HCT116 (cell line): ENCODE measurements at regions not wholly inside any gene's neighbourhood (a gene's known extent, or its start where the extent isn't known, plus 50 kb on each side); places are given as distances from the start of the nearest gene placed in this dataset.

Experiments
- ATAC-seq: fragments of 200-7000 bp; cut with Tn5 transposase; 2 replicates; pipeline ENCODE4 v1.9.1; 2020; ENCODE audit warnings: mild to moderate bottlenecking, moderate library complexity
- BruUV-seq: library from RNA; stranded (reverse); fragments of 400-500 nt; replicated peaks from 2 replicates; lab custom pipeline; 2021; lab: Mats Ljungman, UMichigan
- CTCF ChIA-PET: fragments of 300-600 bp; sonication (Branson Sonifier 250); formaldehyde crosslinking; loops from one replicate; lab custom pipeline; 2021; ENCODE audit warnings: antibody characterized with exemption; lab: Charles Lee
- POLR2A ChIA-PET: fragments of 300-600, 350-600 bp; sonication (Branson Sonifier 250); formaldehyde crosslinking; loops from one replicate; lab custom pipeline; 2021; ENCODE audit warnings: antibody characterized with exemption; lab: Charles Lee
- RAD21 ChIA-PET, 2 experiments: fragments of 300-600 bp; sonication (Branson Sonifier 250); formaldehyde crosslinking; loops; one replicate each; lab custom pipeline; 2023; ENCODE audit warnings: low total read pairs in 2 of 2; ENCODE audit not compliant: uncharacterized antibody in 2 of 2, unreplicated experiment in 2 of 2, low non-redundant PET in 1 of 2; lab: Charles Lee
- DNase-seq: peaks from one replicate; pipeline ENCODE4 v3.0.0-alpha.2; 2010; ENCODE audit warnings: low read depth, low spot score
- H2AFZ ChIP-seq: fragments of 200-600 bp; shearing (Covaris generic), sonication (generic); 2 replicates; pipeline ENCODE4 v1.6.1; 2017; ENCODE audit warnings: low read depth, mixed run types, mixed read lengths, antibody characterized with exemption, low read length; ENCODE audit not compliant: poor library complexity, severe bottlenecking
- H3K27ac ChIP-seq: 2 replicates; pipeline ENCODE4 v1.5.1; 2012; ENCODE audit warnings: low read depth, low read length
- H3K27me3 ChIP-seq: fragments of 200-600 bp; sonication (generic); 2 replicates; pipeline ENCODE4 v1.6.1; 2016; ENCODE audit warnings: mixed run types, low read length, mixed read lengths; ENCODE audit not compliant: insufficient read depth
- H3K36me3 ChIP-seq, 2 experiments: fragments of 200-500 bp in 1 of 2; fragments of 200-600 bp in 1 of 2; sonication (Bioruptor generic) in 1 of 2; sonication (generic) in 1 of 2; 2 replicates each; pipeline versions ENCODE4 v1.5.1 to v1.6.1; 2014 to 2016; ENCODE audit warnings: low read length in 2 of 2, inconsistent platforms in 1 of 2, mixed read lengths in 1 of 2, mixed run types in 1 of 2; ENCODE audit not compliant: insufficient read depth in 2 of 2, control insufficient read depth in 1 of 2
- H3K4me1 ChIP-seq, 2 experiments: fragments of 200-600 bp in 1 of 2; sonication (generic) in 1 of 2; 2 replicates each; pipeline versions ENCODE4 v1.5.1 to v1.6.1; 2012 to 2017; ENCODE audit warnings: low read length in 2 of 2, inconsistent platforms in 1 of 2, mild to moderate bottlenecking in 1 of 2, mixed read lengths in 1 of 2, mixed run types in 1 of 2, moderate library complexity in 1 of 2; ENCODE audit not compliant: insufficient read depth in 2 of 2, control insufficient read depth in 1 of 2
- H3K4me2 ChIP-seq: fragments of 200-600 bp; sonication (generic); 2 replicates; pipeline ENCODE4 v1.6.1; 2017; ENCODE audit warnings: mixed run types, low read length, mixed read lengths
- H3K4me3 ChIP-seq, 2 experiments: fragments of 200-600 bp in 1 of 2; sonication (generic) in 1 of 2; replicated peaks in 1 of 2; 2 replicates each; pipeline ENCODE4 v1.5.1; 2011 to 2016; ENCODE audit warnings: low read length in 2 of 2, control low read depth in 1 of 2, low read depth in 1 of 2, mild to moderate bottlenecking in 1 of 2, mixed read lengths in 1 of 2, mixed run types in 1 of 2
- H3K79me2 ChIP-seq: fragments of 200-600 bp; sonication (generic); 2 replicates; pipeline ENCODE4 v1.6.1; 2017; ENCODE audit warnings: mild to moderate bottlenecking, mixed run types, low read length, moderate library complexity, mixed read lengths; ENCODE audit not compliant: insufficient read depth
- H3K9ac ChIP-seq: fragments of 200-600 bp; sonication (generic); 2 replicates; pipeline ENCODE4 v1.6.1; 2016; ENCODE audit warnings: low read length, mixed read lengths
- H3K9me2 ChIP-seq: fragments of 200-600 bp; sonication (generic), shearing (Covaris generic); 2 replicates; pipeline ENCODE4 v1.6.1; 2017; ENCODE audit warnings: mixed run types, mild to moderate bottlenecking, moderate library complexity; ENCODE audit not compliant: insufficient read depth
- H3K9me3 ChIP-seq, 2 experiments: fragments of 200-500 bp in 1 of 2; fragments of 200-600 bp in 1 of 2; sonication (Bioruptor generic) in 1 of 2; sonication (generic) in 1 of 2; 2 replicates each; pipeline ENCODE4 v1.6.1; 2014 to 2017; ENCODE audit warnings: low read length in 2 of 2, mixed read lengths in 2 of 2, inconsistent platforms in 1 of 2, low read depth in 1 of 2, mild to moderate bottlenecking in 1 of 2, mixed run types in 1 of 2, moderate library complexity in 1 of 2; ENCODE audit not compliant: control insufficient read depth in 1 of 2, insufficient read depth in 1 of 2
- H4K20me1 ChIP-seq: fragments of 200-600 bp; sonication (generic), shearing (Covaris generic); 2 replicates; pipeline ENCODE4 v1.6.1; 2017; ENCODE audit warnings: mixed run types, mild to moderate bottlenecking, moderate library complexity; ENCODE audit not compliant: insufficient read depth
- CBX3 ChIP-seq: IDR thresholded peaks from 2 replicates; pipeline ENCODE4 v1.6.1; 2012; ENCODE audit warnings: low read depth
- CEBPB ChIP-seq: IDR thresholded peaks from 2 replicates; pipeline ENCODE4 v1.6.1; 2012; ENCODE audit warnings: low read depth
- EGR1 ChIP-seq: IDR thresholded peaks from 2 replicates; pipeline ENCODE4 v1.6.1; 2012; ENCODE audit warnings: low read depth
- EZH2 ChIP-seq: fragments of 200-600 bp; sonication (generic); IDR thresholded peaks from 2 replicates; pipeline ENCODE4 v1.6.1; 2017; ENCODE audit warnings: antibody characterized with exemption, mixed run types
- FOSL1 ChIP-seq: IDR thresholded peaks from 2 replicates; pipeline ENCODE4 v1.6.1; 2012; ENCODE audit warnings: low read depth
- JUND ChIP-seq: IDR thresholded peaks from 2 replicates; pipeline ENCODE4 v1.6.1; 2012
- POLR2A ChIP-seq: IDR thresholded peaks from 2 replicates; pipeline ENCODE4 v1.7.0; 2011; ENCODE audit warnings: borderline replicate concordance; ENCODE audit not compliant: insufficient read depth, insufficient read length; ENCODE audit errors: extremely low read depth
- POLR2AphosphoS5 ChIP-seq: IDR thresholded peaks from 2 replicates; pipeline ENCODE4 v1.6.1; 2011; ENCODE audit warnings: mild to moderate bottlenecking, low read depth, low read length, moderate library complexity
- RAD21 ChIP-seq: IDR thresholded peaks from 2 replicates; pipeline ENCODE4 v1.6.1; 2012; ENCODE audit warnings: low read depth, mild to moderate bottlenecking
- SP1 ChIP-seq: IDR thresholded peaks from 2 replicates; pipeline ENCODE4 v1.6.1; 2012; ENCODE audit warnings: low read depth
- SRF ChIP-seq: IDR thresholded peaks from 2 replicates; pipeline ENCODE4 v1.6.1; 2012; ENCODE audit warnings: low read depth
- YY1 ChIP-seq: IDR thresholded peaks from 2 replicates; pipeline ENCODE4 v1.6.1; 2011; ENCODE audit warnings: low read length, low read depth, moderate library complexity, mild to moderate bottlenecking; ENCODE audit not compliant: insufficient replicate concordance; ENCODE audit errors: extremely low read depth
- ZFX ChIP-seq: fragments of 450-650 bp; IDR thresholded peaks from 2 replicates; pipeline ENCODE4 v1.6.1; 2017
- ZNF274 ChIP-seq: fragments of 200-500 bp; sonication (Bioruptor generic); IDR thresholded peaks from 2 replicates; pipeline ENCODE4 v1.6.1; 2014; ENCODE audit warnings: mild to moderate bottlenecking, low read depth, low read length, inconsistent platforms
- intact Hi-C: fragments of 100-400 bp; cut with micrococcal nuclease; formaldehyde crosslinking; loops from 2 replicates; pipeline ENCODE4 v1.10.0; 2022
- TF ChIP-seq, protein P1 (sequence below): IDR thresholded peaks from 2 replicates; pipeline ENCODE4 v1.6.1; 2012; ENCODE audit warnings: low read depth
- TF ChIP-seq, protein P2 (sequence below), 3 experiments: fragments of 200-600 bp in 1 of 3; sonication (generic) in 1 of 3; IDR thresholded peaks in 2 of 3; conservative IDR thresholded peaks in 1 of 3; 2 replicates each; pipeline ENCODE4 v1.5.1; 2012 to 2017; ENCODE audit warnings: low read depth in 2 of 3, low read length in 2 of 3, antibody characterized with exemption in 1 of 3, borderline replicate concordance in 1 of 3, control low read depth in 1 of 3, mild to moderate bottlenecking in 1 of 3, mixed read lengths in 1 of 3, mixed run types in 1 of 3, moderate library complexity in 1 of 3; ENCODE audit not compliant: insufficient read depth in 1 of 3
- TF ChIP-seq, protein P3 (sequence below): IDR thresholded peaks from 2 replicates; pipeline ENCODE4 v1.6.1; 2012
- TF ChIP-seq, protein P4 (sequence below): IDR thresholded peaks from 2 replicates; pipeline ENCODE4 v1.6.1; 2012

- Histone ChIP-seq H3K9me2 (no peaks in the 10 kb centered on the region), H3K36me3 (no peaks in the 10 kb centered on the region)
Observed at GRCh38 chr18:77894060-77894459, 644.4 kb downstream of the GALR1 start.

GRCh38 chr18:77895250-77895649 lies 645.6 kb downstream of the GALR1 start:
- H3K36me3 ChIP-seq: no peaks in the 10 kb centered on the region
- ATAC-seq (no peak), DNase-seq (no peak)
- ChIA-PET POLR2A (no interaction called here), RAD21 (no interaction called here), CTCF (no interaction called here)
- no peak overlapping the region for H2AFZ ChIP-seq
- H3K27me3 ChIP-seq: no peaks in the 10 kb centered on the region
- H3K79me2 ChIP-seq: no peaks in the 10 kb centered on the region
- H3K9me3 ChIP-seq: peaks cover under 1 to 24% of the 10 kb centered on the region in 2 experiments; a peak in 2 of 4 replicates
- H3K9me2 ChIP-seq: no peaks in the 10 kb centered on the region
- BruUV-seq: no TSS peak
- H3K4me2 ChIP-seq: no peak overlapping the region
- no peaks in the 10 kb centered on the region for H4K20me1 ChIP-seq
- H3K27ac ChIP-seq: no peak overlapping the region
- H3K9ac ChIP-seq: no peak overlapping the region
- intact Hi-C loops: no loop called here
- H3K4me3 ChIP-seq: no peak overlapping the region
- H3K4me1 ChIP-seq: no peaks in the 10 kb centered on the region
- TF ChIP-seq EZH2: no peak
- TF ChIP-seq, protein P1, sequence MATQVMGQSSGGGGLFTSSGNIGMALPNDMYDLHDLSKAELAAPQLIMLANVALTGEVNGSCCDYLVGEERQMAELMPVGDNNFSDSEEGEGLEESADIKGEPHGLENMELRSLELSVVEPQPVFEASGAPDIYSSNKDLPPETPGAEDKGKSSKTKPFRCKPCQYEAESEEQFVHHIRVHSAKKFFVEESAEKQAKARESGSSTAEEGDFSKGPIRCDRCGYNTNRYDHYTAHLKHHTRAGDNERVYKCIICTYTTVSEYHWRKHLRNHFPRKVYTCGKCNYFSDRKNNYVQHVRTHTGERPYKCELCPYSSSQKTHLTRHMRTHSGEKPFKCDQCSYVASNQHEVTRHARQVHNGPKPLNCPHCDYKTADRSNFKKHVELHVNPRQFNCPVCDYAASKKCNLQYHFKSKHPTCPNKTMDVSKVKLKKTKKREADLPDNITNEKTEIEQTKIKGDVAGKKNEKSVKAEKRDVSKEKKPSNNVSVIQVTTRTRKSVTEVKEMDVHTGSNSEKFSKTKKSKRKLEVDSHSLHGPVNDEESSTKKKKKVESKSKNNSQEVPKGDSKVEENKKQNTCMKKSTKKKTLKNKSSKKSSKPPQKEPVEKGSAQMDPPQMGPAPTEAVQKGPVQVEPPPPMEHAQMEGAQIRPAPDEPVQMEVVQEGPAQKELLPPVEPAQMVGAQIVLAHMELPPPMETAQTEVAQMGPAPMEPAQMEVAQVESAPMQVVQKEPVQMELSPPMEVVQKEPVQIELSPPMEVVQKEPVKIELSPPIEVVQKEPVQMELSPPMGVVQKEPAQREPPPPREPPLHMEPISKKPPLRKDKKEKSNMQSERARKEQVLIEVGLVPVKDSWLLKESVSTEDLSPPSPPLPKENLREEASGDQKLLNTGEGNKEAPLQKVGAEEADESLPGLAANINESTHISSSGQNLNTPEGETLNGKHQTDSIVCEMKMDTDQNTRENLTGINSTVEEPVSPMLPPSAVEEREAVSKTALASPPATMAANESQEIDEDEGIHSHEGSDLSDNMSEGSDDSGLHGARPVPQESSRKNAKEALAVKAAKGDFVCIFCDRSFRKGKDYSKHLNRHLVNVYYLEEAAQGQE: no peak
- TF ChIP-seq EGR1: no peak
- no peak for TF ChIP-seq SP1
- TF ChIP-seq, protein P2, sequence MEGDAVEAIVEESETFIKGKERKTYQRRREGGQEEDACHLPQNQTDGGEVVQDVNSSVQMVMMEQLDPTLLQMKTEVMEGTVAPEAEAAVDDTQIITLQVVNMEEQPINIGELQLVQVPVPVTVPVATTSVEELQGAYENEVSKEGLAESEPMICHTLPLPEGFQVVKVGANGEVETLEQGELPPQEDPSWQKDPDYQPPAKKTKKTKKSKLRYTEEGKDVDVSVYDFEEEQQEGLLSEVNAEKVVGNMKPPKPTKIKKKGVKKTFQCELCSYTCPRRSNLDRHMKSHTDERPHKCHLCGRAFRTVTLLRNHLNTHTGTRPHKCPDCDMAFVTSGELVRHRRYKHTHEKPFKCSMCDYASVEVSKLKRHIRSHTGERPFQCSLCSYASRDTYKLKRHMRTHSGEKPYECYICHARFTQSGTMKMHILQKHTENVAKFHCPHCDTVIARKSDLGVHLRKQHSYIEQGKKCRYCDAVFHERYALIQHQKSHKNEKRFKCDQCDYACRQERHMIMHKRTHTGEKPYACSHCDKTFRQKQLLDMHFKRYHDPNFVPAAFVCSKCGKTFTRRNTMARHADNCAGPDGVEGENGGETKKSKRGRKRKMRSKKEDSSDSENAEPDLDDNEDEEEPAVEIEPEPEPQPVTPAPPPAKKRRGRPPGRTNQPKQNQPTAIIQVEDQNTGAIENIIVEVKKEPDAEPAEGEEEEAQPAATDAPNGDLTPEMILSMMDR (IDR thresholded peaks at IDR 0.05 in 2 of 3, conservative IDR thresholded peaks at IDR 0.05 in 1 of 3; ENCODE audit: borderline replicate concordance in 1 of 3, insufficient read depth in 1 of 3, low read depth in 2 of 3, low read length in 2 of 3): no peak
- TF ChIP-seq ZFX: no peak
- TF ChIP-seq POLR2AphosphoS5: no peak
- TF ChIP-seq ZNF274: no peak
- no peak for TF ChIP-seq RAD21
- TF ChIP-seq, protein P3, sequence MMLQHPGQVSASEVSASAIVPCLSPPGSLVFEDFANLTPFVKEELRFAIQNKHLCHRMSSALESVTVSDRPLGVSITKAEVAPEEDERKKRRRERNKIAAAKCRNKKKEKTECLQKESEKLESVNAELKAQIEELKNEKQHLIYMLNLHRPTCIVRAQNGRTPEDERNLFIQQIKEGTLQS: no peak
- no peak for TF ChIP-seq CEBPB
- TF ChIP-seq POLR2A: no peak
- TF ChIP-seq CBX3: no peak
- no peak for TF ChIP-seq YY1
- TF ChIP-seq, protein P4, sequence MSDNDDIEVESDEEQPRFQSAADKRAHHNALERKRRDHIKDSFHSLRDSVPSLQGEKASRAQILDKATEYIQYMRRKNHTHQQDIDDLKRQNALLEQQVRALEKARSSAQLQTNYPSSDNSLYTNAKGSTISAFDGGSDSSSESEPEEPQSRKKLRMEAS: no peak

More at GRCh38 chr18:77894060-77894459, 644.4 kb downstream of the GALR1 start:
- H3K79me2 ChIP-seq: no peaks in the 10 kb centered on the region
- H3K27ac ChIP-seq: no peak overlapping the region
- ATAC-seq (no peak), DNase-seq (no peak)
- H3K9me3 ChIP-seq: peaks cover 5 to 25% of the 10 kb centered on the region in 2 experiments; a peak in 2 of 4 replicates
- no TSS peak for BruUV-seq
- H3K27me3 ChIP-seq: no peaks in the 10 kb centered on the region
- H3K4me1 ChIP-seq: no peaks in the 10 kb centered on the region
- TF ChIP-seq CBX3 (no peak), JUND (no peak), POLR2A (no peak), FOSL1 (no peak), CEBPB (no peak), SRF (no peak)
- H3K4me2 ChIP-seq: no peak overlapping the region
- H2AFZ ChIP-seq: no peak overlapping the region
- no peak overlapping the region for H3K4me3 ChIP-seq
- POLR2A ChIA-PET: no interaction called here
- RAD21 ChIA-PET: no interaction called here
- no peak overlapping the region for H3K9ac ChIP-seq
- intact Hi-C loops: no loop called here
- CTCF ChIA-PET: no interaction called here
- no peaks in the 10 kb centered on the region for H4K20me1 ChIP-seq
